Fibroblast of lung (primary cell): ENCODE measurements at regions not wholly inside any gene's neighbourhood (a gene's known extent, or its start where the extent isn't known, plus 50 kb on each side); places are given as distances from the start of the nearest gene placed in this dataset.

Experiments
- DNase-seq, 2 donors: peaks; one replicate each; pipeline versions ENCODE4 v3.0.0 to v3.0.0-alpha.2; 2010; ENCODE audit warnings: low read depth in 2 of 2
- H2AFZ ChIP-seq: 2 replicates; pipeline ENCODE4 v1.5.1; 2012; ENCODE audit warnings: low read length, control low read depth, inconsistent platforms
- H3K27ac ChIP-seq: 2 replicates; pipeline ENCODE4 v1.5.1; 2011; ENCODE audit warnings: low read length, control low read depth; ENCODE audit not compliant: insufficient read depth
- H3K27me3 ChIP-seq: 2 replicates; pipeline ENCODE4 v1.5.1; 2011; ENCODE audit warnings: mild to moderate bottlenecking, low read length; ENCODE audit not compliant: control insufficient read depth, insufficient read depth
- H3K36me3 ChIP-seq: 2 replicates; pipeline ENCODE4 v1.5.1; 2011; ENCODE audit warnings: low read length; ENCODE audit not compliant: control insufficient read depth, insufficient read depth
- H3K4me1 ChIP-seq: 2 replicates; pipeline ENCODE4 v1.5.1; 2011; ENCODE audit warnings: low read length; ENCODE audit not compliant: control insufficient read depth, insufficient read depth; ENCODE audit errors: extremely low read depth
- H3K4me2 ChIP-seq: 2 replicates; pipeline ENCODE4 v1.5.1; 2011; ENCODE audit warnings: low read length, control low read depth; ENCODE audit not compliant: insufficient read depth; ENCODE audit errors: extremely low read depth
- H3K4me3 ChIP-seq, 4 experiments: fragments of 200-600 bp in 1 of 4; sonication (generic) in 1 of 4; replicated peaks in 1 of 4; 2 replicates each; pipeline ENCODE4 v1.5.1; 2011 to 2016; ENCODE audit warnings: low read length in 4 of 4, low read depth in 3 of 4, mild to moderate bottlenecking in 3 of 4, control low read depth in 2 of 4, inconsistent platforms in 1 of 4, mixed read lengths in 1 of 4; ENCODE audit not compliant: insufficient read depth in 1 of 4; ENCODE audit errors: control extremely low read depth in 1 of 4
- H3K79me2 ChIP-seq: 2 replicates; pipeline ENCODE4 v1.5.1; 2012; ENCODE audit warnings: mild to moderate bottlenecking, low read length, inconsistent platforms; ENCODE audit not compliant: control insufficient read depth, insufficient read depth
- H3K9ac ChIP-seq: 2 replicates; pipeline ENCODE4 v1.5.1; 2011; ENCODE audit warnings: mild to moderate bottlenecking, low read length, control low read depth; ENCODE audit not compliant: insufficient read depth
- H3K9me3 ChIP-seq: 2 replicates; pipeline ENCODE4 v1.5.1; 2012; ENCODE audit warnings: low read depth, low read length; ENCODE audit not compliant: control insufficient read depth, insufficient read depth
- H4K20me1 ChIP-seq: 2 replicates; pipeline ENCODE4 v1.5.1; 2011; ENCODE audit warnings: low read length; ENCODE audit not compliant: control insufficient read depth, insufficient read depth; ENCODE audit errors: extremely low read depth
- EZH2 ChIP-seq: IDR thresholded peaks from 2 replicates; pipeline ENCODE4 v1.5.1; 2012; ENCODE audit warnings: low read length, control low read depth, mild to moderate bottlenecking; ENCODE audit errors: missing control alignments
- TF ChIP-seq, protein P1 (sequence below), 2 donors: IDR thresholded peaks in 1 of 2; conservative IDR thresholded peaks in 1 of 2; 1 replicate in 1 of 2; 2 replicates in 1 of 2; pipeline ENCODE4 v1.5.1; 2011 to 2012; ENCODE audit warnings: low read length in 2 of 2, control low read depth in 1 of 2, inconsistent platforms in 1 of 2, low read depth in 1 of 2, mild to moderate bottlenecking in 1 of 2

DNA sequence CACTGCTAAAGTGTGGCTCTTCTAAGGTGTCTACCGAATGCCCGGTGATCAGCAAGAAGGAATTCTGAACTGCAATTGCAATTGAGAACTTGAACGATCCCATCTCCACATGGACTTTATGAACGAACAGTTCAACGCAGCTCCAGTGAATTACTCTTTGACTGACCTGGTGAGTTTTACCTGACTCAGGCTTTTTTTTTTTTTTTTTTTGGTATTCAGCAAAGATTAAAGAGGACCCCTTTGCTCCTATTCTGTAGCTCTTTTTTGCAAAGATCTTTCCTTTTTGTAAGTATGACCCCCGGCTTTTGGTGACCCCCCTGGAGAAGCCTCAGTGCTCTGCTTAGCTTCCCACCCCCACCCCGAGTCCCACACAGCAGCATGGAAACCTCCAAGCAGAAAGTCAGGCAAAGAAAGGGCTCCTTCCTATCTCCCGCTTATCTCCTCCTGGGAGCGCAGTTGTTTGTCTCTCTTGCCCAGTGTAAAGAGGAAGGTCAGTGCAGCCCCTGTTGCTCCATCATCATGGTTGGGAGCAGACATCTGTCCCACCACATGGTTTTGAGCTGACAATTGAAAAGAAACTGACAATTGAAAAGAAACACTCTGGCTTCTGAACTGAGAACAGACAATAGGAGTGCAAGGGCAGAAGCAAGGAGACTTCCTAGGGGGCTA lies 72.1 kb upstream of the DIO3 start:
- no peak overlapping the region for H3K27ac ChIP-seq
- H4K20me1 ChIP-seq: no peaks in the 10 kb centered on the region
- H2AFZ ChIP-seq: no peak overlapping the region
- no peak overlapping the region for H3K9ac ChIP-seq
- no peaks in the 10 kb centered on the region for H3K9me3 ChIP-seq
- H3K36me3 ChIP-seq: no peaks in the 10 kb centered on the region
- no peaks in the 10 kb centered on the region for H3K4me1 ChIP-seq
- H3K4me2 ChIP-seq: no peak overlapping the region
- no peaks in the 10 kb centered on the region for H3K27me3 ChIP-seq
- DNase-seq: no peak
- TF ChIP-seq EZH2: no peak
- TF ChIP-seq, protein P1, sequence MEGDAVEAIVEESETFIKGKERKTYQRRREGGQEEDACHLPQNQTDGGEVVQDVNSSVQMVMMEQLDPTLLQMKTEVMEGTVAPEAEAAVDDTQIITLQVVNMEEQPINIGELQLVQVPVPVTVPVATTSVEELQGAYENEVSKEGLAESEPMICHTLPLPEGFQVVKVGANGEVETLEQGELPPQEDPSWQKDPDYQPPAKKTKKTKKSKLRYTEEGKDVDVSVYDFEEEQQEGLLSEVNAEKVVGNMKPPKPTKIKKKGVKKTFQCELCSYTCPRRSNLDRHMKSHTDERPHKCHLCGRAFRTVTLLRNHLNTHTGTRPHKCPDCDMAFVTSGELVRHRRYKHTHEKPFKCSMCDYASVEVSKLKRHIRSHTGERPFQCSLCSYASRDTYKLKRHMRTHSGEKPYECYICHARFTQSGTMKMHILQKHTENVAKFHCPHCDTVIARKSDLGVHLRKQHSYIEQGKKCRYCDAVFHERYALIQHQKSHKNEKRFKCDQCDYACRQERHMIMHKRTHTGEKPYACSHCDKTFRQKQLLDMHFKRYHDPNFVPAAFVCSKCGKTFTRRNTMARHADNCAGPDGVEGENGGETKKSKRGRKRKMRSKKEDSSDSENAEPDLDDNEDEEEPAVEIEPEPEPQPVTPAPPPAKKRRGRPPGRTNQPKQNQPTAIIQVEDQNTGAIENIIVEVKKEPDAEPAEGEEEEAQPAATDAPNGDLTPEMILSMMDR (conservative IDR thresholded peaks at IDR 0.05 in 1 of 2, IDR thresholded peaks at IDR 0.05 in 1 of 2; ENCODE audit: low read depth in 1 of 2, low read length in 2 of 2): no peak
- no peak overlapping the region for H3K4me3 ChIP-seq
- H3K79me2 ChIP-seq: no peaks in the 10 kb centered on the region

DNA sequence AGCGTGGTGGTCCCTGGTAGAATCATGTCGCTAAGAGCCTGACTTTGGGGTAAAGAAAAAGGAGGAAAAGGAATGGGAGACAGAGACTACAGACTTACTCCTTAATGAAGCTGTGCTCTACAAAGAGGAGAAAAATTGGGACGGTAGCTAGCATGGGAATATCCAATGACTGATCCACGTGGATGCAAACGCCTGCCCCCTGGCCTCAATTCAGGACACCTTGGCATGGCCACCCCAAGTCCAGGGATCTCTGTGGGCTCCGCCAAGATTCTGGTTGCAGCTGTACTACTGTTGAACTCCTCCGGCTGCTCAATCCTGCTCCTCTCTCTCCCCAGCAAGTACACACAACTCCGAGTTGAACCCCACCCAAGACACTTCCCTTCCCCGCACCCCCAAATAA lies 70.5 kb upstream of the DIO3 start:
- Histone ChIP-seq H3K4me3 (no peak overlapping the region), H3K79me2 (no peaks in the 10 kb centered on the region), H3K27ac (no peak overlapping the region), H3K9me3 (no peaks in the 10 kb centered on the region), H3K36me3 (no peaks in the 10 kb centered on the region), H3K4me2 (no peak overlapping the region), H3K9ac (no peak overlapping the region), H2AFZ (no peak overlapping the region), H3K4me1 (no peaks in the 10 kb centered on the region), H4K20me1 (no peaks in the 10 kb centered on the region), H3K27me3 (no peaks in the 10 kb centered on the region)
- no peak for DNase-seq
- TF ChIP-seq, protein P1 (conservative IDR thresholded peaks at IDR 0.05 in 1 of 2, IDR thresholded peaks at IDR 0.05 in 1 of 2; ENCODE audit: low read depth in 1 of 2, low read length in 2 of 2): no peak
- no peak for TF ChIP-seq EZH2

GRCh38 chr14:101491841-101492240 lies 69.5 kb upstream of the DIO3 start:
- H3K9me3 ChIP-seq: no peaks in the 10 kb centered on the region
- H3K9ac ChIP-seq: no peak overlapping the region
- H4K20me1 ChIP-seq: no peaks in the 10 kb centered on the region
- no peak overlapping the region for H3K4me2 ChIP-seq
- TF ChIP-seq, protein P1 (conservative IDR thresholded peaks at IDR 0.05 in 1 of 2, IDR thresholded peaks at IDR 0.05 in 1 of 2; ENCODE audit: low read depth in 1 of 2, low read length in 2 of 2): no peak
- TF ChIP-seq EZH2: no peak
- no peak overlapping the region for H2AFZ ChIP-seq
- H3K27me3 ChIP-seq: no peaks in the 10 kb centered on the region
- H3K27ac ChIP-seq: no peak overlapping the region
- DNase-seq: no peak
- H3K4me1 ChIP-seq: no peaks in the 10 kb centered on the region
- H3K79me2 ChIP-seq: no peaks in the 10 kb centered on the region
- H3K36me3 ChIP-seq: no peaks in the 10 kb centered on the region
- H3K4me3 ChIP-seq: no peak overlapping the region
